ENCODE measurements at regions not wholly inside any gene's neighbourhood (a gene's known extent, or its start where the extent isn't known, plus 50 kb on each side); places are given as distances from the start of the nearest gene placed in this dataset.
"Not testable (repeated sequence)": the region's sequence is repeated elsewhere in the genome, so short reads cannot be mapped to it uniquely, and the experiment has no call there.

DNA sequence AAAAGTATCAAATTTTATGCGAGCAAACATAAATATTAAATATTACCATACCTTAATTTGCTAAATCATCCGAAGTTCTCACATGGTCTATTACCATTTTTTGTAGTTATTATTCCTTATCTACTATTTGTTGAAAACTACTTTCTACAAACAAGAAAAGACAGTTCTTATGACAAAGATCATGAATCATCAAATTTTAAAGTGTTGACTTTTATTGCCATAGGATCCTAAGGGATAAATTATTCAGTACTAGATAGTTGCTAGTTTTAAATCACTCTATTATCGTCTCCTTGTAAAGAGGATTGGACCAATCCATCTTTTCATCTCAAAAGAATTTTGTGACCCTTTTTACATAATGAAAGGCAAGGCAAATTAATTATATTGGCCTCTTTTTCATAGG is 523.6 kb upstream of the TMEFF2 start:
- Histone ChIP-seq H3K4me1 (ENCODE audit: control insufficient read depth in 1 of 2, insufficient read depth in 1 of 2, low read depth in 1 of 2, low read length in 1 of 2) (no peaks in the 10 kb centered on the region), H3K4me3 (ENCODE audit: low read depth in 1 of 2, low read length in 1 of 2) (no peak overlapping the region), H3K9me3 (no peaks in the 10 kb centered on the region), H3K36me3 (no peaks in the 10 kb centered on the region), H3K27me3 (no peaks in the 10 kb centered on the region), H3K27ac (no peak overlapping the region)
- TF ChIP-seq, protein P1, sequence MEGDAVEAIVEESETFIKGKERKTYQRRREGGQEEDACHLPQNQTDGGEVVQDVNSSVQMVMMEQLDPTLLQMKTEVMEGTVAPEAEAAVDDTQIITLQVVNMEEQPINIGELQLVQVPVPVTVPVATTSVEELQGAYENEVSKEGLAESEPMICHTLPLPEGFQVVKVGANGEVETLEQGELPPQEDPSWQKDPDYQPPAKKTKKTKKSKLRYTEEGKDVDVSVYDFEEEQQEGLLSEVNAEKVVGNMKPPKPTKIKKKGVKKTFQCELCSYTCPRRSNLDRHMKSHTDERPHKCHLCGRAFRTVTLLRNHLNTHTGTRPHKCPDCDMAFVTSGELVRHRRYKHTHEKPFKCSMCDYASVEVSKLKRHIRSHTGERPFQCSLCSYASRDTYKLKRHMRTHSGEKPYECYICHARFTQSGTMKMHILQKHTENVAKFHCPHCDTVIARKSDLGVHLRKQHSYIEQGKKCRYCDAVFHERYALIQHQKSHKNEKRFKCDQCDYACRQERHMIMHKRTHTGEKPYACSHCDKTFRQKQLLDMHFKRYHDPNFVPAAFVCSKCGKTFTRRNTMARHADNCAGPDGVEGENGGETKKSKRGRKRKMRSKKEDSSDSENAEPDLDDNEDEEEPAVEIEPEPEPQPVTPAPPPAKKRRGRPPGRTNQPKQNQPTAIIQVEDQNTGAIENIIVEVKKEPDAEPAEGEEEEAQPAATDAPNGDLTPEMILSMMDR (IDR thresholded peaks at IDR 0.05): no peak

DNA sequence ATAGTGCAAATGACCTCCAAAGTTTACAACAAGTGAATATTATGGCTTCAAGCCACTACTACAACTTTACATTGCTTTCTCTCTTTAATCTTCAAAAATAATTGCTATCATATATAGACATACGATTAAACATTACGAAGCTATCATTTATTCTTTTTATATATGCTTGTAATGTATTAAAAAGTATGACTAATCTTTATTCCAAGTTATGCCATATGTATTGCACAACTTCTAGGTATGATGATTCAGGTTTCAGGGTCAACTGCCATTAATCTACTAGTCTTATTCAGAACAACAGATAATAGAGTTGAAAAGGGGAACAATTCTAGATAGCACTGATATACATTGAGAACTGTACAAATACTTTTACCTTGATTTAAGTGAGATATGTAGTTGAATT is 506.2 kb upstream of the TMEFF2 start:
- H3K4me3 ChIP-seq (ENCODE audit: low read depth in 1 of 2, low read length in 1 of 2): no peak overlapping the region
- no peaks in the 10 kb centered on the region for H3K36me3 ChIP-seq
- no peaks in the 10 kb centered on the region for H3K4me1 ChIP-seq (ENCODE audit: control insufficient read depth in 1 of 2, insufficient read depth in 1 of 2, low read depth in 1 of 2, low read length in 1 of 2)
- TF ChIP-seq, protein P1 (IDR thresholded peaks at IDR 0.05): no peak
- no peaks in the 10 kb centered on the region for H3K27me3 ChIP-seq
- no peaks in the 10 kb centered on the region for H3K9me3 ChIP-seq
- no peak overlapping the region for H3K27ac ChIP-seq

DNA sequence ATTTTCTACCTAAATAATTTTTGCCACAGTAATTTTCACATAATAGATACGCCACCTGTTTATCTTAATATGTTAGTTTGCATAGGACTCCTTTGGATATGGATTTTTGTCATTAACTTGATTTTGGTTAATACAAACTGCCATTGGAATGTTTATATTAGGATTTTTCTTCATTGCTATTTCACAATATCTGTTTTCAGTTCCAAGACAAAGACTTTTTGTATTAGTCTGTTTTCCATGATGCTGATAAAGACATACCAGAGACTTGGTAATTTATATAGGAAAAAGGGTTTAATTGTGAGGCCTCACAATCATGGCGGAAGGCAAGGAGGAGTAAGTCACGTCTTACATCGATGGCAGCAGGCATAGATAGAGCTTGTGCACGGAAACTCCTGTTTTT is 503.1 kb upstream of the TMEFF2 start:
- TF ChIP-seq, protein P1 (IDR thresholded peaks at IDR 0.05): no peak
- H3K27ac ChIP-seq: no peak overlapping the region
- H3K27me3 ChIP-seq: no peaks in the 10 kb centered on the region
- H3K36me3 ChIP-seq: no peaks in the 10 kb centered on the region
- H3K4me3 ChIP-seq (ENCODE audit: low read depth in 1 of 2, low read length in 1 of 2): no peak overlapping the region
- H3K4me1 ChIP-seq (ENCODE audit: control insufficient read depth in 1 of 2, insufficient read depth in 1 of 2, low read depth in 1 of 2, low read length in 1 of 2): no peaks in the 10 kb centered on the region
- no peaks in the 10 kb centered on the region for H3K9me3 ChIP-seq

DNA sequence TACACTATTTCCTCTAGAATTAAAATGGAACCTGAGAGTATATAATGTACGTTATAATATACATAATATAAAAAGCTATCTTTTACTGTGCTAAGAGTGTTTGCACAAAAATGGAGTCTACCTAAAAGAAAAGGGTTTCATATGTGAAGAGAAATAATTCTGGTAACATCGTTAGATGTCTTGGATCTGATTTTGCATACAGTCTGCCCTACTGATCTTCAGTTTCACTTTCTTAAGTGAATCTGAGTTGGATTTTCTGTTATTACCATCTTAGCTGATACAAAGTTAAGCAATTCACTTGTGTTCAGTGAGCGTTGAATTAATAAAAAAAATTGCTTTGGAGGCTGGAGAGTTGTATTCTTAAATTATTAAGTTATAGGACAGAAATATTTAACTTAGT is 502.1 kb upstream of the TMEFF2 start:
- TF ChIP-seq, protein P1 (IDR thresholded peaks at IDR 0.05): no peak
- Histone ChIP-seq H3K27me3 (no peaks in the 10 kb centered on the region), H3K4me1 (ENCODE audit: control insufficient read depth in 1 of 2, insufficient read depth in 1 of 2, low read depth in 1 of 2, low read length in 1 of 2) (no peaks in the 10 kb centered on the region), H3K36me3 (no peaks in the 10 kb centered on the region), H3K9me3 (no peaks in the 10 kb centered on the region), H3K27ac (no peak overlapping the region), H3K4me3 (ENCODE audit: low read depth in 1 of 2, low read length in 1 of 2) (no peak overlapping the region)

DNA sequence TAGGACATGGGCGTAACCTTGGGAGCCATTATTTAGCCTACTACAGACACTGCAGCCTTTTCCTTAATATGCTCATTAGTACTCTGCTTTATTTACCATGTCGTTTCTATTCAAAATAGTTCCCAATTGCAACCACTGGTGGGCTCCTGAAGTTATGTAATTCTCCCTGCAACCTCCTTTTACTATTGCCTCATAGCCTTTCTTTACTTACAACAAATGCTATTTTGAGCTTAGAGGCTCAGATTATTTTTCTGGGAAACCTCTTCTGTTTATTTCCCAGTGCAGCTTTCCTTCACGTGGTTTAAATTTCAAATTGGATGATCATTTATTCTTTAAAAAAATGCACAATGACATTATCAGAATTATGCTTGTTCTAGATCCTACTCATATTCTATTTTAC is 492.3 kb upstream of the TMEFF2 start:
- peaks cover 0 to 10% of the 10 kb centered on the region in 2 experiments for H3K4me1 ChIP-seq (ENCODE audit: control insufficient read depth in 1 of 2, insufficient read depth in 1 of 2, low read depth in 1 of 2, low read length in 1 of 2)
- no peak overlapping the region for H3K4me3 ChIP-seq (ENCODE audit: low read depth in 1 of 2, low read length in 1 of 2)
- peaks cover 4% of the 10 kb centered on the region for H3K9me3 ChIP-seq
- TF ChIP-seq, protein P1 (IDR thresholded peaks at IDR 0.05): no peak
- no peak overlapping the region for H3K27ac ChIP-seq
- H3K36me3 ChIP-seq: no peaks in the 10 kb centered on the region
- no peaks in the 10 kb centered on the region for H3K27me3 ChIP-seq

DNA sequence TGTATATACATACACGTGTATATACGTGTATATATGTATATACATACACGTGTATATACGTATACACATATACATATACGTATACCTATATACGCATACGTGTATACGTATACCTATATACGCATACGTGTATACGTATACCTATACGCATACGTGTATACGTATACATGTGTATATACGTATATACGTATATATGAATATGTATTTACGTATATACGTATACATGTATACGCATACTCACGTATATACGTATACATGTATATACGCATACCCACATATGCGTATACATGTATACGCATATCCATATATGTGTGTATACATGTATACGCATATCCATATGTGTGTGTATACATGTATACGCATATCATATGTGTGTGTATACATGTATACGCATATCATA is 487.8 kb upstream of the TMEFF2 start:
- H3K4me1 ChIP-seq (ENCODE audit: control insufficient read depth in 1 of 2, insufficient read depth in 1 of 2, low read depth in 1 of 2, low read length in 1 of 2); H3K9me3 ChIP-seq; H3K27me3 ChIP-seq; H3K27ac ChIP-seq; H3K36me3 ChIP-seq; H3K4me3 ChIP-seq (ENCODE audit: low read depth in 1 of 2, low read length in 1 of 2): not testable (repeated sequence)
